Thyroid gland (tissue), 4 donors: ENCODE measurements at regions not wholly inside any gene's neighbourhood (a gene's known extent, or its start where the extent isn't known, plus 50 kb on each side); places are given as distances from the start of the nearest gene placed in this dataset.

Experiments
- POLR2A ChIP-seq, 2 donors: fragments of 450-650 bp; IDR thresholded peaks; one replicate each; pipeline ENCODE4 v1.6.1; 2017; ENCODE audit warnings: antibody characterized with exemption in 2 of 2, mild to moderate bottlenecking in 2 of 2, moderate library complexity in 1 of 2
- TF ChIP-seq, protein P1 (sequence below), 6 experiments: fragments of 200-600 bp in 3 of 6; fragments of 450-650 bp in 3 of 6; sonication (generic) in 3 of 6; IDR thresholded peaks; one replicate each; pipeline ENCODE4 v1.5.1; 2016 to 2019; ENCODE audit warnings: antibody characterized with exemption in 6 of 6, mild to moderate bottlenecking in 2 of 6, inconsistent platforms in 1 of 6, moderate library complexity in 1 of 6

DNA sequence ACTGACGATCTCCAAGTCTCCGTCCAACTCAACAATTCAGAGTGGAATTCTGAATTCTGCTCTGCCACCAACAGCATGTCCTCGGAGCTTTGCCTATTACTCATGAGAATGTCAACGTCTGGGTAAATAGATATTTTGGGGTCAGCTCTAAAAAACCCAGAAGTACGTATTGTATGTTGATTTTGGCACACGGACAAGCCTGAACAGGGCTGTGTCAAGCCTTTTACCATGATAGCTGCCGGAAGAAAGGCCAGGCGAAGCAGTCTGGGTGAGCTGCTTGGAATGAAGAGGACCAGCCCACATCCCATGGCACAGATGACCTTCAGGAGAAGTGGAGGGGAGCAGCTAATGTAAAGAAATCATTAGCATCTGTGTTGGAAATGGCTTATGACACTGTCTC is 88.0 kb upstream of the JAG1 start:
- TF ChIP-seq, protein P1, sequence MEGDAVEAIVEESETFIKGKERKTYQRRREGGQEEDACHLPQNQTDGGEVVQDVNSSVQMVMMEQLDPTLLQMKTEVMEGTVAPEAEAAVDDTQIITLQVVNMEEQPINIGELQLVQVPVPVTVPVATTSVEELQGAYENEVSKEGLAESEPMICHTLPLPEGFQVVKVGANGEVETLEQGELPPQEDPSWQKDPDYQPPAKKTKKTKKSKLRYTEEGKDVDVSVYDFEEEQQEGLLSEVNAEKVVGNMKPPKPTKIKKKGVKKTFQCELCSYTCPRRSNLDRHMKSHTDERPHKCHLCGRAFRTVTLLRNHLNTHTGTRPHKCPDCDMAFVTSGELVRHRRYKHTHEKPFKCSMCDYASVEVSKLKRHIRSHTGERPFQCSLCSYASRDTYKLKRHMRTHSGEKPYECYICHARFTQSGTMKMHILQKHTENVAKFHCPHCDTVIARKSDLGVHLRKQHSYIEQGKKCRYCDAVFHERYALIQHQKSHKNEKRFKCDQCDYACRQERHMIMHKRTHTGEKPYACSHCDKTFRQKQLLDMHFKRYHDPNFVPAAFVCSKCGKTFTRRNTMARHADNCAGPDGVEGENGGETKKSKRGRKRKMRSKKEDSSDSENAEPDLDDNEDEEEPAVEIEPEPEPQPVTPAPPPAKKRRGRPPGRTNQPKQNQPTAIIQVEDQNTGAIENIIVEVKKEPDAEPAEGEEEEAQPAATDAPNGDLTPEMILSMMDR (IDR thresholded peaks at IDR 0.05) = no peak
- no peak for TF ChIP-seq POLR2A (IDR thresholded peaks at IDR 0.05)
